SK-N-MC (cell line): ENCODE measurements at regions not wholly inside any gene's neighbourhood (a gene's known extent, or its start where the extent isn't known, plus 50 kb on each side); places are given as distances from the start of the nearest gene placed in this dataset.

Experiments
- EZH2 ChIP-seq: fragments of 200-600 bp; sonication (generic); IDR thresholded peaks from one replicate; pipeline ENCODE4 v1.6.1; 2017; ENCODE audit warnings: antibody characterized with exemption
- FOXP2 ChIP-seq: optimal IDR thresholded peaks from 2 replicates; pipeline ENCODE3; 2011; ENCODE audit warnings: mild to moderate bottlenecking, moderate library complexity; ENCODE audit not compliant: insufficient read depth; ENCODE audit errors: extremely low read length, control extremely low read depth
- POLR2AphosphoS5 ChIP-seq: IDR thresholded peaks from 2 replicates; pipeline ENCODE4 v1.6.1; 2012; ENCODE audit warnings: mild to moderate bottlenecking, low read depth, low read length, borderline replicate concordance

- TF ChIP-seq POLR2AphosphoS5 = no peak
- TF ChIP-seq EZH2 = no peak
- no peak for TF ChIP-seq FOXP2
Measured at GRCh38 chr14:44135972-44136371, 371.1 kb downstream of the FSCB start.
